SU-DHL-6 (cell line): ENCODE measurements at regions not wholly inside any gene's neighbourhood (a gene's known extent, or its start where the extent isn't known, plus 50 kb on each side); places are given as distances from the start of the nearest gene placed in this dataset.
"Not testable (repeated sequence)": the region's sequence is repeated elsewhere in the genome, so short reads cannot be mapped to it uniquely, and the experiment has no call there.

Source experiments
- H2AFZ ChIP-seq: fragments of 200-600 bp; sonication (generic); 2 replicates; pipeline ENCODE4 v1.6.1; 2014; ENCODE audit warnings: low read depth, mild to moderate bottlenecking, moderate library complexity, mixed read lengths, antibody characterized with exemption, low read length; ENCODE audit not compliant: severe bottlenecking
- H3F3A ChIP-seq: fragments of 200-600 bp; shearing (Covaris generic); 2 replicates; pipeline ENCODE4 v1.6.0; 2016; ENCODE audit warnings: antibody characterized with exemption, mild to moderate bottlenecking; ENCODE audit not compliant: insufficient read depth
- H3K27ac ChIP-seq: fragments of 200-600 bp; sonication (generic); 2 replicates; pipeline ENCODE4 v1.5.1; 2016; ENCODE audit warnings: low read depth, mild to moderate bottlenecking, low read length, moderate library complexity, mixed read lengths
- H3K27me3 ChIP-seq: fragments of 200-600 bp; sonication (generic), shearing (Covaris generic); 2 replicates; pipeline ENCODE4 v1.6.0; 2014; ENCODE audit warnings: mild to moderate bottlenecking, low read length
- H3K36me3 ChIP-seq: fragments of 200-600 bp; sonication (generic); 2 replicates; pipeline ENCODE4 v1.6.1; 2014; ENCODE audit warnings: mild to moderate bottlenecking, low read length, mixed read lengths
- H3K4me2 ChIP-seq: fragments of 300-600, 200-600 bp; shearing (Covaris generic), sonication (generic); 2 replicates; pipeline ENCODE4 v1.6.0; 2014; ENCODE audit warnings: low read length, low read depth, mild to moderate bottlenecking; ENCODE audit not compliant: poor library complexity, severe bottlenecking
- H3K4me3 ChIP-seq: fragments of 200-600 bp; sonication (generic); 2 replicates; pipeline ENCODE4 v1.5.1; 2014; ENCODE audit warnings: antibody characterized with exemption, low read length, mild to moderate bottlenecking, mixed read lengths; ENCODE audit not compliant: insufficient read depth, poor library complexity, severe bottlenecking
- H3K79me2 ChIP-seq: fragments of 200-600 bp; sonication (generic); 2 replicates; pipeline ENCODE4 v1.6.1; 2014; ENCODE audit warnings: mild to moderate bottlenecking, low read length, moderate library complexity; ENCODE audit not compliant: insufficient read depth
- H3K9ac ChIP-seq: fragments of 200-600 bp; sonication (generic); 2 replicates; pipeline ENCODE4 v1.7.0; 2014; ENCODE audit warnings: mild to moderate bottlenecking, low read length
- H3K9me2 ChIP-seq: fragments of 200-600 bp; sonication (generic); replicated peaks from 2 replicates; pipeline ENCODE4 v1.6.1; 2014; ENCODE audit warnings: low read length; ENCODE audit not compliant: insufficient read depth
- H3K9me3 ChIP-seq: fragments of 200-600 bp; sonication (generic); 2 replicates; pipeline ENCODE4 v1.6.1; 2014; ENCODE audit warnings: low read length, mixed read lengths; ENCODE audit not compliant: insufficient read depth
- H4K20me1 ChIP-seq: fragments of 200-600 bp; sonication (generic); 2 replicates; pipeline ENCODE4 v1.6.1; 2014; ENCODE audit warnings: low read depth, mild to moderate bottlenecking, antibody characterized with exemption, low read length, moderate library complexity, mixed read lengths
- EZH2phosphoT487 ChIP-seq: fragments of 200-600 bp; sonication (generic), shearing (Covaris generic); conservative IDR thresholded peaks from 2 replicates; pipeline ENCODE4 v1.6.1; 2018; ENCODE audit warnings: mild to moderate bottlenecking, antibody characterized with exemption, low read length, moderate library complexity, mixed read lengths
- TF ChIP-seq, protein P1 (sequence below): fragments of 200-600 bp; sonication (generic); IDR thresholded peaks from one replicate; pipeline ENCODE4 v1.5.1; 2017; ENCODE audit warnings: antibody characterized with exemption, mild to moderate bottlenecking, low read length, moderate library complexity; ENCODE audit not compliant: insufficient read depth, poor library complexity, severe bottlenecking

DNA sequence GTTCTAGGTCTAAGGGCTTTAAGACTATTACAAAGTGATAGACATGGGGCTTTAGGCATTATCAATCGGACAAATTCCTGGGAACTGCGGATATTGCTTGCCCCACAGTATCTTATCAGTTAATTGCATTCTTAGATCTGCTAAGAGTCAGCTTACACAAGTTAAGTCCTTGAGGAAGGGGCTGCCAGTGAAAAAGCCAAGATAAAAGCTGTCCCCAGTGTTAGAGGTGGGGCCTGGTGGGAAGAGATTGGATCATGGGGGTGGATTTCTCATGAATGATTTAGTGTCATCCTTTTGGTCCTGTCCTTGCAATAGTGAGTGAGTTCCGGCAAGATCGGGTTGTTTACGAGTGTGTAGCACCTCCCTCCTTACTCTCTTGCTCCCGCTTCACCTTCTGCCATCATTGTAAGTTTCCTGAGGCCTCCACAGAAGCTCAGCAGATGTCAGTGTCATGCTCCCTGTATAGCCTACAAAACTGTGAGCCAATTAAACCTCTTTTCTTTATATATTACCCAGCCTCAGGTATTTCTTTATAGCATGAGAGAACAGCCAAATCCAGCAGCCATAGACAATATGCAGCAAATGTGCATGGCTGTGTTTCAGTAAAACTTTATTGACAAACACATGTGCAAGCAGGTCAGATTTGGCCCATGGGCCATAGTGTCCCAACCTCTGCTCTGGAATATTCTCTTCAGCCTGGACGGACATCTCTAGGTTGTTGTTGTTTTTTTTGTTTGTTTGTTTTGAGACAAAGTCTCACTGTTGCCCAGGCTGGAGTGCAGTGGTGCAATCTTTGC, 169.6 kb upstream of the CCZ1B start:
- H3K27me3 ChIP-seq, H3K79me2 ChIP-seq, H3F3A ChIP-seq, H3K36me3 ChIP-seq, H3K4me2 ChIP-seq, H2AFZ ChIP-seq, H4K20me1 ChIP-seq, H3K27ac ChIP-seq, H3K9ac ChIP-seq, H3K9me2 ChIP-seq, H3K4me3 ChIP-seq, H3K9me3 ChIP-seq: not testable (repeated sequence)

DNA sequence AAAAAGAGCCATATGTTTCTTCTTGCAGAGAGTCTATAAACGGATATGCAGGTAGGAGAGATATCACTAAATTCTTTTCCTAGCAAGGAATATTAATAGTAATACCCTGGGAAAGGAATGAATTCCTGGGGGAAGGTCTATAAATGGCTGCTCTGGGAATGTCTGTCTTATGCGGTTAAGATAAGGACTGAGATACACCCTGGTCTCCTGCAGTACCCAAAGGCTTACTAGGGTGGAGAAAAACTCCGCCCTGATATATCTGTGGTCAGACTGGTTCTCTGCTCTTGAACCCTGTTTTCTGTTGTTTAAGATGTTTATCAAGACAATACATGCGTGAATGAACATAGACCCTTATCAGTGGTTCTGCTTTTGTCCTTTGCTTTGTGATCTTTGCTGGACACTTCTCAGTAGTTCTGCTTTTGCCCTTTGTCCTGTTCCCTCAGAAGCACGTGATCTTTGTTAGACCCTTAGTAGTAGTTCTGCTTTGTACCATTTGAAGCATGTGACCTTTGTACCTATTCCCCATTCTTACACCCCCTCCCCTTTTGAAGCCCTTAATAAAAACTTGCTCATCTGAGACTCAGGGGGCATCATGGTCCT, 173.1 kb upstream of the CCZ1B start:
- H3K9me2 ChIP-seq, H3K9me3 ChIP-seq, H3F3A ChIP-seq, H4K20me1 ChIP-seq, H3K27me3 ChIP-seq, H3K79me2 ChIP-seq, H3K27ac ChIP-seq, H2AFZ ChIP-seq, H3K4me3 ChIP-seq, H3K36me3 ChIP-seq, H3K4me2 ChIP-seq, H3K9ac ChIP-seq: not testable (repeated sequence)

DNA sequence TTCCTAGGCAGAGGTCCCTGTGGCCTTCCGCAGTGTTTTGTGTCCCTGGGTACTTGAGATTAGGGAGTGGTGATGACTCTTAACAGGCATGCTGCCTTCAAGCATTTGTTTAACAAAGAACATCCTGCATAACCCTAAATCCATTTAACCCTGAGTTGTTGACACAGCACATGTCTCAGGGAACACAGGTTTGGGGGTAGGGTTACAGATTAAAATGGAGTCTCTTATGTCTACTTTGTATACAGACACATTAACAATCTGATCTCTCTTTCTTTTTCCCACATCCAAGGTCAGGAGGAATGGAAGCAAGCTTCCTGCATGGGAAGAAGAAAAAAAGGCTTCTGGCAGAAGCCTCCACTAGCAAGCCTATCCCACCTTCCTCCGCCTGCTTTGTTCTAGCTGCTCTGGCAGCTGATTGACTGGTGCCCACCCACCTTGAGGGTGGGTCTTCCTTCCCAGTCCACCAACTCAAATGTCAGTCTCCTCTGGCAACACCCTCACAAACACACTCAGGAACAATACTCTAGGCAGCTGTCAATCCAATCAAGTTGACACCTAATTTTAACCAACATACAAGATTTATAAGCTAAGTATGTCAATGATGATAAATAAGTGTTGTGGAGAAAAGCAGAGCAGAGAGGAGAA, 176.5 kb upstream of the CCZ1B start:
- TF ChIP-seq, protein P1, sequence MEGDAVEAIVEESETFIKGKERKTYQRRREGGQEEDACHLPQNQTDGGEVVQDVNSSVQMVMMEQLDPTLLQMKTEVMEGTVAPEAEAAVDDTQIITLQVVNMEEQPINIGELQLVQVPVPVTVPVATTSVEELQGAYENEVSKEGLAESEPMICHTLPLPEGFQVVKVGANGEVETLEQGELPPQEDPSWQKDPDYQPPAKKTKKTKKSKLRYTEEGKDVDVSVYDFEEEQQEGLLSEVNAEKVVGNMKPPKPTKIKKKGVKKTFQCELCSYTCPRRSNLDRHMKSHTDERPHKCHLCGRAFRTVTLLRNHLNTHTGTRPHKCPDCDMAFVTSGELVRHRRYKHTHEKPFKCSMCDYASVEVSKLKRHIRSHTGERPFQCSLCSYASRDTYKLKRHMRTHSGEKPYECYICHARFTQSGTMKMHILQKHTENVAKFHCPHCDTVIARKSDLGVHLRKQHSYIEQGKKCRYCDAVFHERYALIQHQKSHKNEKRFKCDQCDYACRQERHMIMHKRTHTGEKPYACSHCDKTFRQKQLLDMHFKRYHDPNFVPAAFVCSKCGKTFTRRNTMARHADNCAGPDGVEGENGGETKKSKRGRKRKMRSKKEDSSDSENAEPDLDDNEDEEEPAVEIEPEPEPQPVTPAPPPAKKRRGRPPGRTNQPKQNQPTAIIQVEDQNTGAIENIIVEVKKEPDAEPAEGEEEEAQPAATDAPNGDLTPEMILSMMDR: no peak
- TF ChIP-seq EZH2phosphoT487: no peak
- Histone ChIP-seq H3K4me3 (no peak overlapping the region), H3F3A (no peaks in the 10 kb centered on the region), H3K9ac (no peak overlapping the region), H3K27ac (no peak overlapping the region), H3K36me3 (no peaks in the 10 kb centered on the region), H3K9me3 (0 out of 2 replicates have a peak, but pooled peaks cover 5% of the 10 kb centered on the region), H3K27me3 (no peaks in the 10 kb centered on the region), H3K79me2 (no peaks in the 10 kb centered on the region), H2AFZ (no peak overlapping the region), H3K9me2 (no peaks in the 10 kb centered on the region), H3K4me2 (no peak overlapping the region), H4K20me1 (no peaks in the 10 kb centered on the region)

DNA sequence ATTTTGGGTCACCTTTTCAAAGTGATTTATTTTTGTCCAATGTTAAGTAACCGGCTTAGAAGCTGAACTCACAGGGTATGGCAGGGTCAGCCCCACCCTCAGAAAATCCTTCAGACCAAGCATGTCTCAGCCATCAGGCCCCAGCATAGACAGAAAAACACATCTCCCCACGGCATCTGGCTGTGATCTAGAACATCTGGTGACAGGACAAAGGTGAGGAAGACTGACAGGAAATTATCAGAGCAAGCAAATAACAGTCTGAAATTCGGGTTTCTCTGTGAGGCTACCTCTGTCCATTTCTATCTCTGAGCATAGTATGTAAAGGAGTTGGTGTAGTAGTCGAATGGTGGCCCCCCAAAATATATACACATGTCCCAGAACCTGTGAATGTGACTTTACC, 177.0 kb upstream of the C1GALT1 start:
- Histone ChIP-seq H3K9me2 (no peaks in the 10 kb centered on the region), H3K79me2 (no peaks in the 10 kb centered on the region), H3K4me3 (no peak overlapping the region), H3K9ac (no peak overlapping the region), H3K27ac (no peak overlapping the region), H3K27me3 (no peaks in the 10 kb centered on the region), H3F3A (no peaks in the 10 kb centered on the region), H3K4me2 (no peak overlapping the region), H2AFZ (no peak overlapping the region), H3K36me3 (no peaks in the 10 kb centered on the region), H4K20me1 (no peaks in the 10 kb centered on the region), H3K9me3 (no peaks in the 10 kb centered on the region)
- TF ChIP-seq, protein P1: no peak
- TF ChIP-seq EZH2phosphoT487: no peak

DNA sequence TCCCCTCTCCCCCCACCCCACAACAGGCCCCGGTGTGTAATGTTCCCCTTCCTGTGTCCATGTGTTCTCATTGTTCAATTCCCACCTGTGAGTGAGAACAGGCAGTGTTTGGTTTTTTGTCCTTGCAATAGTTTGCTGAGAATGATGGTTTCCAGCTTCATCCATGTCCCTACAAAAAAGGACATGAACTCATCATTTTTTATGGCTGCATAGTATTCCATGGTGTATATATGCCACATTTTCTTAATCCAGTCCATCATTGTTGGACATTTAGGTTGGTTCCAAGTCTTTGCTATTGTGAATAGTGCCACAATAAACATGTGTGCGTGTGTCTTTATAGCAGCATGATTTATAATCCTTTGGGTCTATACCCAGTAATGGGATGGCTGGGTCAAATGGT, 176.4 kb upstream of the C1GALT1 start:
- H3K4me3 ChIP-seq, H3K4me2 ChIP-seq, H3K36me3 ChIP-seq, H3K27me3 ChIP-seq, H3K9me2 ChIP-seq, H2AFZ ChIP-seq, H3K9ac ChIP-seq, H3F3A ChIP-seq, H3K79me2 ChIP-seq, H3K9me3 ChIP-seq, H3K27ac ChIP-seq, H4K20me1 ChIP-seq: not testable (repeated sequence)

DNA sequence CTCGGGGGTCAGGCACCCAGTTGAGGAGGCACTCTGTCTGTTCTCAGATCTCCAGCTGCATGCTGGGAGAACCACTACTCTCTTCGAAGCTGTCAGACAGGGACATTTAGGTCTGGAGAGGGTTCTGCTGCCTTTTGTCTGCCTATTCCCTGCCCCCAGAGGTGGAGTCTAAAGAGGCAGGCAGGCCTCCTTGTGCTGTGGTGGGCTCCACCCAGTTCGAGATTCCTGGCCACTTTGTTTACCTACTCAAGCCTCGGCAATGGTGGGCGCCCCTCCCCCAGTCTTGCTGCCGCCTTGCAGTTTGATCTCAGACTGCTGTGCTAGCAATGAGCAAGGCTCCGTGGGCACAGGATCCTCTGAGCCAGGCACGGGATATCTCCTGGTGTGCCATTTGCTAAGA, 171.1 kb upstream of the C1GALT1 start:
- not testable (repeated sequence) for H3K27me3 ChIP-seq, H3F3A ChIP-seq, H3K4me3 ChIP-seq, H2AFZ ChIP-seq, H3K9me2 ChIP-seq, H4K20me1 ChIP-seq, H3K27ac ChIP-seq, H3K9me3 ChIP-seq, H3K79me2 ChIP-seq, H3K36me3 ChIP-seq, H3K4me2 ChIP-seq, H3K9ac ChIP-seq
